Activated CD8-positive, alpha-beta memory T cell treated with anti-CD3 and anti-CD28 coated beads, Interleukin-2, amount 50 U/mL, for 24 hours (primary cell): ENCODE measurements at regions not wholly inside any gene's neighbourhood (a gene's known extent, or its start where the extent isn't known, plus 50 kb on each side); places are given as distances from the start of the nearest gene placed in this dataset.
"Not testable (repeated sequence)": the region's sequence is repeated elsewhere in the genome, so short reads cannot be mapped to it uniquely, and the experiment has no call there.

ENCODE experiments used
- DNase-seq: peaks from one replicate; pipeline ENCODE4 v3.0.0-alpha.2; 2020; ENCODE audit errors: extremely low read depth

DNA sequence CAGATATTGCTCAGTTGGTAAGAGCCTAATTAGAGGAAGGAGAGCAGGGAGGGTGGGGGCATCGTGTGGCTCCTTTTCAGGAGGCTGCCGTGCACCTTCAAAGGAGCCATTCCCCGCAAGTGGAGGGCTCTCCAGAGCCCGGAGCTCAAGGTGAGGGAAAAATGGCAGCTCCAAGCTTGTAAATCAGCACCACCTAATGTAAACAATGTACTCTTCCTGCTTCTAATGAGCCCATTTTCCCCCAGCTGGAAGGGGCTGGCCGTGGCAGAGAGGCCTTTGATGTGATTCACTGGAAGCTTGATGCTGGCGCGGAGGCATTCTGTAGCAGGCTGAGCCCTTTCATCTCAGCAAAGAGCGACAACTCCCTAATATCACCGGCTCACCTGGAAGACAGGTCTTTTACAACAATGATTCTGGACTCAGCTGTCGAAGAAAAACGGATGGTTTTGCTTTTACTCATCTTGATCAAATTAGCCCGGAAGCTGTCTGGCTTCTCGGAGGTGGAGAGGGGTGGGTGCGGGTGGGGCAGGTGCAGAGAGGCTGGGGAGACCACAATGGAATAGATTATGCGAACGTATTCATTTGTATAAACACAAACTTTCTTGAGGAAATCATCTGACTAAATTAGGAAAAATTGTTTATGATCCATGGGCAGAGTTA, 112.5 kb downstream of the RRAGC start:
- DNase-seq, result no peak

DNA sequence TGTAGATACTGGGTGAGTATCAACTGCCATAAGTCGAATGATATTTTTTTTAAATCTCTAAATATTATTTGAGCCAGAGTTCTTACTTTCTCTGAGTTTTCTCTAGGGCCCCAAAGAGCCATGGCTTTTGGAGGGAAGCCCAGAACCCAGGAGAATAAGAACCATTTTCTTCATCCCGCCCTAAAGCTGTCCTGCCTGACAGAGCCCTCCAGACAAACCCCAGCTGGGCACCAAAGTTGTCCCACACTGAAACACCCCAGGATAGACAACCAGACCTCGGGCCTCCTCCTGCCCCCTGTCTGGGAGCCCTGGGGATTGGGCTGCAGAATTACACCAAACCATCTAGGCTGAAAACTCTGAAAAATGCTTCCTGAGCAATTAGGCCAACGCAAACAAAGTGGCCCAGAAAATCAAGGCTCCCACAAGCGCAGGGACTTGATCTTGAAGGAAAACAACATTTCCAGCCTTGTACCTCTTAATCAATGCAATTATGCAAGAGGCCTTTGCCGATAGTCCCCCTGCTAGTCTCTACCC, 113.1 kb downstream of the RRAGC start:
- no peak for DNase-seq

DNA sequence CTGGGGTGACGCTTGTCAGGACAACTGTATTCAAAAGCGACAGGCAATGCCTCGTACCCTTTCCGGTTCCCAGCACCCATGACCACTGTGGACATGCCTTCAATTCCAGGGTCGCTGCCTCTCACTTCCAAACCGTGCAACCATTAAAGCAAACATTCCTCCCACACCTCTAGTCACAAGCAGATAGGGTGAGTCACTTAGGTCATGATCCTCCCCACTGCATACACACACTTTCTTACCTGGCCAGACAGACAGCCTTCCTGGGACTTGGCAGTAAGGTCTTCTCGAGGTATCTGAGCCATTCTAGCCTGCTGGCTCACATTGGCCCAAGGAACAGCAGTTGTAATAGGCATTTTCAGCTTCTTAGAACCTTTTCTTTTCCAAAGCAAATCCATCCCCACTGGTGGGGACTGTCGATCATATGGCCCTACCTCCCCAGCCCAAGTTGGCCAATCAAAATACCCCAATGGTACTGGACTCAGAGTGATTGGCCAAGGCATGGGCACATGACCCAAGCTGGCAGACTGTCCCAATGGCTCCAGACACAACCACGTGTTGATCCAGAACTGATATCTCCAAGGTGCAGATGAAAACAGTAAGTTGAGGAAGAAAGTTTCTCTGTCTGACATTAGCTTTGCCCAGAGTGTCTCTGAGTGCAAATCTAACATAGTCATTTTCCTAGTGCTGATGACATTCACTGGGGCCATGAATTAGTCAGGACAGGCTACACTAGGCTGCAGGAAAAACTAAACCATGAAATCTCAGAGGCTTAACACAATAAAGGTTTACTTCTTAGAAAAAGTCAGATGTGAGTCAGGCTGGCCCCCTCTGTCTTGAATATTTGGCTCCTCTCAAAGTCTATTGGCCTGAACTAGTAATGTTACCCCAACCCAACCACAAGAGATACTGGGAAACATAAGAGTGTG, 113.8 kb downstream of the RRAGC start:
- no peak for DNase-seq

DNA sequence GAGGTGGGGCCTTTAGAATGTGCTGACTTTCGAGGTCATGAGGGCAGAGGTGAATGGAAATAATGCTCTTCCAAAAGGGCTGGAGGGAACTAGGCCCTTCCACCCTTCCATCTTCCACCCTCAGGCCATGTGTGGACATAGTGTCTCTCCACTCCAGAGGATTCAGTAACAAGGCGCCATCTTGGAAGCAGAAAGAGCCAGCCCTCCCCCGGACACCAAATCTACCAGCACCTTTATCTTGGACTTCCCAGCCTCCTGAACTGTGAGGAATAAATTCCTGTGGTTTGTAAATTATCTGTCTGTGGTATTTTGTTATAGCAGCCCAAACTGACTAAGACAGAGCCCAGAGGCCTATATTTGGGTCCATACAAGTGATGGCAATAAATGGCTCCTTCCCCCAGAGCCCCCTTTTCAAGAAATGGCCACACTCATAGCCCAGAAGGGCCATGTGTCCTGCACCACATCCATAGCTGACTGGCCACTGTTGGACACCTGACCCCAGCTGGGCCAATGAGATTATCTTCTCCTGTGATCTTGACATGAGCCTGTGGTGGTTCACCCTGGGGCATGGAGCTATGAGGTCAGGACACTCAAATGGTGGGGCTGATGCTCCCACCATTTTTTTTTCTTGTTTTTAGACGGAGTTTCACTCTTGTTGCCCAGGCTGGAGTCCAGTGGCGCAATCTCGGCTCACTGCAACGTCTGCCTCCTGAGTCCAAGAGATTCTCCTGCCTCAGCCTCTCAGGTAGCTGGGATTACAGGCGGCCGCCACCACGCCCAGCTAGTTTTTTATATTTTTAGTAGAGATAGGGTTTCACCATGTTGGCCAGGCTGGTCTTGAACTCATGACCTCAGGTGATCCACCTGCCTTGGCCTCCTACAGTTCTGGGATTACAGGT, 114.9 kb downstream of the RRAGC start:
- DNase-seq, result no peak

DNA sequence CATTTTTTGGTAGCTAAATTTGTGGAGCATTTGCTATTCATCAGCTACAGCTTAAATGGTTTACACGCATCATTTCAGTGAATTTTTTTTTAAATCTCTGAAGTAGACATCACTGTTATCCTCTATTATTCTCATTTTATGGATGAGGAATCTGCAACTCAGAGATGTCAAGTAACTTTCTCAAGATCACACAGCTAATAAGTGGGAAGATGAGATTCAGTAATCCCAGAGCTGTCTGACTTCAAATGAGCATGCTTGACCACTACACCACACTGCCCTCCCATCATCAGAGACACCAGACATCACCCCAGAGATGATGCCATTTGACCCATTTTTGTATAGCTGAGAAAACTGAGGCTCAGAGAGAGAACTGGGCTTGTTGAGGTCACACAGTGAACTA, 116.4 kb downstream of the RRAGC start:
- no peak for DNase-seq

DNA sequence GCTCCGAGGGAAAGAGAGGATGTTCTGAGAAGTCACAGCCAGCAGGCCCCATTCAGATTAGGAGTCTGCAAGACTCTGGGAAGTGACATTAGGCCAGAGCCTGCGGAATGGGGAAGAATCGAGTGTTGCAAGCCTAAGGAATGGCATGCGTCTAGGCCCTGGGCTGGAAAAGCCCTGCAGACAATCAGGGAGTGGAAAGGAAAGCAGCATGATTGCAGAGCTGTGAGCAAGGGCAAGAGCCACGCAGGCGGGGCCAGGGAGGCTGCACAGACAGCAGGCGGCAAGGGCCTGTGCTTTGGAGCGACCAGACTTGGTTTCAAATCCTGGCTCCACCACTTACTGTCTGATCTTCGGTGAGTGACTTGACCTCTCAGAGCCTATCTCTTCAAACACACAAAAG, 118.2 kb downstream of the RRAGC start:
- DNase-seq, result no peak

DNA sequence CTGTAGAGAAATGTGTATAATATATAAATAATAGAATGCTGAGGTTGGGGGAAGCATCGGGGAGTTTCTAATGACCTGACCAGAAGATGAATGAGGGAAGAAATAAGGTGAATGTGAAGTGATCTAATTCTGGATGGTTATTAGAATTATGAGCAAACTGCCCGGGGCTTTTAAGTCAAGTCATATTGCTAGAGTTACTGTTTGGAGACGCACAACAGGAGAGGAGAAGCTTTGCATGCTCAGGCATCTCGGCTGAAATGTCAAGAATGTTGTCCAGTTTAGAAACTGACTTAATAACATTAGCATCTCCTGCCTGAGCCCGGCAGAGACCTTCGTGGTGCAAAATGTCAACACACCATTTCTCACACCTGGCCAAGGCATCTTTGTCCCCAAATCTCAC, 119.1 kb downstream of the RRAGC start:
- no peak for DNase-seq

DNA sequence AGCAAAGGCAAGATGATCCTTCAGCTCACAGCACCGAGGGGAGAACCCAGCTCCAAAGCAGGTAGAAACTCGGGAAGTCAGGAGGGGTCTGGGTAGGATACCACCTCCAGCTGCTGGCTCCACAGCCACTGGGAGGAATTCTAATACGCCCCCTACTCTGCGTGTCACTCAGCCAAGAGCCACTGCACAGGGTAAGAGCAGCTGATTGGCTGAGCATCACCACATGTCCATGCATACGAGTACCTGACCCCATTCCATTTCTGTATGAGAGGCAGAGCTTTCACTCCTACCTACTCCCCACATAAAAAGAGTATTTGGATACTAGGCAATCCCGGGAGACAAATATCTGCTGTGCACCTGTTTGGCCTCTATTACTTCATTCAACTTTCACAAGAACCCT, 121.4 kb downstream of the RRAGC start:
- DNase-seq, result no peak

DNA sequence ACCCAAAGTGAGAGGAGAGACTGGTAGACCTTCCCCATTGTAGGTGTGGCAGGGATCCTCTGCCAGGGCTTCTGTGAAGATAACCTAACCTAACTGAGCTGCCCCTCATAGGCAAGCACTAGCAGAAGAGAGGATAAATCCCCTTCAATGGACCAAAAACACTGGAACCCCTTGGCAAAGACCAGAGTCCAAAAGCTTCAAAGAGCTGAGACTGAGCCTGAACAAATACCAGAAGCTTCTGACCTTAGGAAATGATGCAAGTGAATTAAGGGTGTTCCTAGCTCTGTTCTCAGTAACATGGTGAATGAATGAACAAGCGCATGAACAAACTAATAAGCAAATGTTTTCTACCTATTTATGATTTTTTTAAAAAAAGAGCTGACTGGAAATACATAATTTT, 123.2 kb downstream of the RRAGC start:
- DNase-seq, result no peak

DNA sequence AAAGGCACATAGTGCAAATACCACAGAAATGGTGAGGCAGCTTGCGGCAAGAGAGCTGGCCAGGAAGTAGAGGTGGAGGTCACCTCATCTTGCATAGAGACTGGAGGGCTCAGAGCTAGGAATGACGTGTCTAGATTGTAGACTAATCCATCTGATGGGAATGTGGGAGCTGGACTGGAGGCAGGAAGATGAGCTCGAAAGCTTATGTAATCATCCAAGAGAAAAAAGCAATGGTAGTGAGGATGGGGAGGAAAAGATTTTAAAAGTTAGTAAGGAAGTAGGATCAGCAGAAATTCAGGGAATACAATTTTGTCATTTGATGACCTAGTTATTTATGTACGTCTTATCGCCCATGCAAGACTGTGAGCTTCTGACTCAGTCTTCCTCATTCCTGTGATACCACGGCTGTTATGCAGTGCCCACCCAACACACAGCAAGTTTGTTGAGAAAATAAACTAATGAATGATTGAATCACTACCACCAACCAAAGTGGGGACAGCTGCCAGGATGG, 123.9 kb downstream of the RRAGC start:
- no peak for DNase-seq

DNA sequence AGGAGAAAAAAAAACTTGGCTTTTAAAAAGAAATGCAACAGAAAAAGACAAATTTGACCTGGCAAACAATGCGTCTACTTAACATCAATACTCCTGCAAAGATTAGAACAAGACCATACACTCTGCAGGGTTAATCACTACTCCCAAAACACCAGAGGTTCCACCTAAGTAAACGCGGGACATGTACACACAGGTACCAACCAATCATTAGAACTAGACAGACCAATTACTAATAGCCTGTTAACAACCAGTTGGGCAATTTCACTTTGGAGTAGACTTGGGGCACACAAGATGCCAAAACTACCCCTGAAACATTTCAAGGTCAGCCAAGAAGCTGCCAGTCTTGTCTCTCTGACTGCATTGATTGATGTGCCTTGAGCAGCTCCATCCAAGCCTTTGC, 125.8 kb downstream of the RRAGC start:
- no peak for DNase-seq

DNA sequence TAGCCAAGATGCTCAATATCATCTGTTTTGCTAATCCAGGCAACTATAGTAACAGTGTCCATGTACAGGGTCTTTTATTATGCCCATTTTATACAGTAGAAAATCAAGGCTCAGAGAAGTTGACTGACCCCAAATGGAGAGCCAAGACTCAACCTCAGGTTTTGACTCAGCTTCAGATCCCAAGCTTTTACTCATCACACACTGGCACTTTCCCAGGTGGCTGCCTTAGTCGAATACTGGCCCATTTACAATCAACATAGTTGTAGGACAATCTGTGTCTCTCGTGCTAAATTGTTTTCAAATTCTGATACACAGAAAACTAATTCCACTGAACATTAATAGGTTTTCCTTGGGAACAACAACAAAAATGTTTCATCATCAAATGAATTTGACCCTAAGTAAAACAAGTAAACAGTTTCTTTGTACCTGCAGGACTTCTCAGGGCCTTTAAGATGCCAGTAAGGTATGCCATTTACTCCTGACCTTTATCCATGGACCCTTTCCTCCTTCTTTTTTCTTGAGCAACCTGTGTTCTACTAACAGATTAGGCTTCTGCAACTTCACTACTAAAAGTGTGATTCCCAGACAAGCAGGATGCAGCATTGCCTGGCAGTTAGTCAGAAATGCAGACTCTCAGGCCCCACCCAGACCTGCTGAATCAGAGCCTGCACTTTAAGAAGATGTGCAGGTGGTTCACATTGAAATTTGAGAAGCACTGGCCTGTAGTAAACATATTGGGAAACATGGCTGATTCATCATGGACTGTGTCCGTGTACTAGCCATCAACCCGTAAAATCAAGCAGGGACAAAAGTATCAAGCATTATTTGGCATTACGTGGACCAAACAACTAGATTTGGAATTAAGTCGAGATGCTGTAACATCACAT, 128.8 kb downstream of the RRAGC start:
- no peak for DNase-seq

DNA sequence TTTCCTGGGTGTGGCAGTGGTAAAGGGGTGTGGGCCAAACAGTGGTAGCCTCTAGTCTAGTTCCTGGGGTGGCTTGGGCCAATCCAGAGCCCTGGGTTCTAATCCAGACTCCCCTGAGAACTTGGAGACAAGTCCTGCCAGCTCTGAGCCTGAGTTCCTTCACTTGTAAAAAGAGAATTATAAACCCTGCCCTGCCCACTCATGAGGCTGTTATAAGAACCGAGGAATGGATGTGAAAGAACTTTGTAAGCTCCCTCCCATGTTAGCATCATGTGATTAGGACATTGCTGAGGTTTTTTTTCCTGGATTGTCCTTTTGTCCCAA, 131.0 kb downstream of the RRAGC start:
- no peak for DNase-seq

DNA sequence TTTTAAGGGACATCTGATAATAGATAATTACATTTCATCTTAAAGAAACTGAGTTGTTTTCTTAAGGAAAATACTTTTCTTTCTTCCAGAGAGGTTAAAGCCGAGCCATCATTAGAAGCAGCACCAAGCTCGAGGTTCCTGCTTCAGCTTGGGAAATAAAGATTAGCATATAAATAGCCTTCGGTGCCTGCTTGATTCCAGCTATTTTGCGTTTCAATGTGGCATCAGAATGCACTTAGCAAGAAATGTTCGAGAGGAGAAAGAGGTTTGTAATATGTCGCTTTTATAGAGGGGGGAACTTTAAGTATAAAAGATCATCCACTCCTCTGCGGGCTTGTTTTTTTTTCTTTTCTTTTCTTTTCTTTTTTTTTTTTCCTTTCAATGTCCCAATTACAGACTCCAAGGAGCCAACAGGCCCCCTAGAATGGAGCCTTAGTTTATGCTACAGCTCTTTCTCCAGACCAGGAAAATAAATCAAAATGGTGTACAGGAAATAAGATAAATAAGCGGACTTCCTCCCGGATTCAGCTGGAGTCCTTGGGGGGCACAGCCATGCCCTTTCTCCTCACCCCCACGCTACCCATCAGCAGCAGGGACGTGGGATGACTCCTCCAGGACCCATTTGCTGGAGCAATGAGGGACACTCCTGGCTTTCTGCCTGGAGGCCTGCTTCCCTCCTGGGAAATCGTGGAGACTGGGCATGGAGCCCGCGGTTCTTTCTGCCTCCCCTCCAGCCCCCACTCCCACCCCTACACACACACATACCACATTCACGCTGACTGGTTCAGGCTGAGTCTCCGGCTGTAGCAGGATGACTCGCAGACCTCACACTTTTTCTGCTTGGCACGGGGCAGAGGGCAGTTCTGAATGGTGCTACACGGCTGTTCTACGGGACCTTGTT, 131.6 kb downstream of the RRAGC start:
- DNase-seq, result no peak

DNA sequence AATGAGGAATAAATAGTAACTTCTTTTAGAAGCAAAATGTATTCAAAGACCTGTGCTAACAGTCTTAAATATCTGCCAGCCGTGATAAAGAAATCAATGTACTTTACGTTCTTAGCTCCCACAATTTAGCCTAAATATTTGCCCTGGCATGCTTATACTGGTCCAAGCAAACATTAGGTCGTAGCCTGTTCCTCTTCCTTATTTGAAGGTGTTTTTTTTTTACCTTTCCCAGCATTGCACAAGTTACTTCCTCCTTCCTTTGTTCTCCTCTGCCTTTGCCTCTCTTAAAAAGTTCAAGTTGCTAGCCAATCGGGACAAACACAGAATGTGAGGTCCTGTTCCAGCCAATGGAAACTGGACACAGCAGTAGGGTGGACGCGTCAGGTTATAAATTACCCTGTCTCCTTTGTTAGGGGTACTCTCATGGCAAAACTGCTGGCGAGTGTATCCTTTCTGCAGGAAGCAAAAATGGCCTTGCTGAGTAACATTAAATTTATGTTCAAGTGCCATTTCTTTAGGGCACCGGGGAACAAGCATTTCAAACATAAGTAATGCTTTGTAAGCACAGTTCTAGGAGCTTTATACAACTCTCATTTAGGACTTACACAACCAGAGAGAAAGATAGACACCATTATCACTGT, 134.1 kb downstream of the RRAGC start:
- not testable (repeated sequence) for DNase-seq

DNA sequence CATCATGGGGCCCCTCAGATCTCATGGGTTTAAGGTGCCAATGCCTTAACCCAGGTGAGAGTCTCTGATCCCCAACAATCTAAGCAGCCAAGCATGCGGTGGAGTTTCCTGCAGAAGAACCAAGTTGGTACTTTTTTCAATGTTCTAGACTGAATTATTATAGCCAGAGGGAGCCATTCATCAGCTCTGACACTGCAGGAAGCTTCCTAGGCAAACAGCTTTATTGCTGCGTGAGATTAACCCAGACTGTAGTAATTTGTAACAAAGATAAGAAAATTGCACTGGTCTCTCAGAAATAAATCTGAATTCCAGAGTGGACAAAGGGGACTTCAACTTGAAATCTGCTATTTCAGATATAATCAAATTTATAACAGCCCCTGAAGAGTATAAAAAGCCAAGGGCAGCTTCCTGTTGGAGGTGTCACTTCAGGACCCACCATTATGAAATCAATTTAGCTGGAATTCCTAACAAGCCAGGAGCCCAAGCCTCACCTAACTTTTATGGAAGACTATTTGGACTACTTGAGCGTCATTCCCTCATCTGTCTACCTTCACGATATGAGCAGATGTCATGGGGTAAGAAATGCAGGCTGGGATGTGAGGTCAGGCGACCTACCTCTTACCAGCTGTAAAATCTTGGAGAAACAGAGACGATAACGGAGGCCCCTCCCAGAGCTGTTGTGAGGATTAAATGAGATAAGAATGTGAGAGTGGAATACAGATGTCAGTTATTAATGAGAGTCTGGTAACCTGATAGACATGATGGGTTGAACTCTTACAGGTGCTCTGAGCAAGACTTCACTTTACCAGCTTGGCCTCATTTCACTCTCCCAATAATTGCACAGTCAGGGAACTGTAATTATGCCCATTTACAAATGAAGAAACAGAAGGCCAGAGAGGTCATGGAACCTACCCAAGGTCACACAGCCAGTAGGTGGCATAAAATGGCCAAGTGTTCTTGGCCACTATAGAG, 135.1 kb downstream of the RRAGC start:
- no peak for DNase-seq

DNA sequence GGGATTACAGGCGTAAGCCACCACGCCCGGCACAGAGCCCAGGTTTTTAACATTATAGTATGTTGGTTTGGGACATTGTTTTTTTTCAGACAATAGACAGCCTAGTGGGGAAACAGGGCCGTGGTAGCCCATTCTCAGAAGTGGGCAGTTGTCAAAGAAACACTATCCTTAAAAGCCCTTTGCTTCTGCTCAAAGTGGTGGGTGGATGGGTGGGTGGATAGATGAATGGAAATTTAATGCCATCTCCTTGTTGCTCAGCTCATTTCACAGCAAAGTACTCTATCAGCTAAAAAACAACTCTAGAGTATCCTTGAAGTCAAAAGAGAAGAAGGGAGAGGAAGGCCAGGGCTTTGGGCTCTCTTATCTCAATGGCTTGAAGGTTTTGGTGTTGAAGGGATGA, 137.8 kb downstream of the RRAGC start:
- no peak for DNase-seq

DNA sequence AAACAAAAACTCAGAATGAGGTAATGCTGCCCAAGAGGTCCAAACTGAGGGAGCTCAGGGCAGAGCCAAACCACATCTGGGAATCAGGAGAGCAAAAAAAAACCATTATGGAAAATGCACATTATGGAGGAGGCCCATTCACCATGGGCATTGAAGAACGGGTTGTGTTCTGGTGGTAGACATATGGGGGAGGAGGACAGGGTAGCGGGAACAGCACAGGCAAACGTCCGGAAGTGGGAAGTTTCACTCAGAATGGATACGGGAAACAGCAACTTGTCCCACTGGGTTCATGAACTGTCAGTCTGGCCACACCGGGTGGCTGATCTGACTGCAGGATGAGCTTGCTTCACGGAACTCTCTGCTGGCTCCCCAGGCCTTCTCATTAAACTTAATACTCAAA, 139.7 kb downstream of the RRAGC start:
- DNase-seq, result no peak
